LHCN-M2 (cell line): ENCODE measurements at regions not wholly inside any gene's neighbourhood (a gene's known extent, or its start where the extent isn't known, plus 50 kb on each side); places are given as distances from the start of the nearest gene placed in this dataset.
A peak's percentile ranks its signal among the peaks of the same experiment; 100 is the strongest.

Experiments used
- DNase-seq: peaks from one replicate; pipeline ENCODE4 v3.0.0-alpha.2; 2012; ENCODE audit warnings: low read depth

GRCh38 chr2:126792993-126793392, 105.7 kb upstream of the TEX51 start:
- no peak for DNase-seq

GRCh38 chr2:126793885-126794613, 104.6 kb upstream of the TEX51 start:
- DNase-seq: no peak

- DNase-seq: no peak
These were observed 103.0 kb upstream of the TEX51 start for GRCh38 chr2:126795656-126796055.

- DNase-seq: no peak
These were observed 101.6 kb upstream of the TEX51 start for GRCh38 chr2:126796931-126797621.

- no peak for DNase-seq
These were observed 100.9 kb upstream of the TEX51 start for GRCh38 chr2:126797622-126798275.

GRCh38 chr2:126798276-126799140, 100.2 kb upstream of the TEX51 start:
- DNase-seq: no peak

- no peak for DNase-seq
These were observed 99.4 kb upstream of the TEX51 start for GRCh38 chr2:126799301-126799700.

- no peak for DNase-seq
These were observed 97.2 kb upstream of the TEX51 start for GRCh38 chr2:126801473-126801872.

GRCh38 chr2:126802316-126802715, 96.4 kb upstream of the TEX51 start:
- no peak for DNase-seq

- no peak for DNase-seq
These were observed 95.8 kb upstream of the TEX51 start for GRCh38 chr2:126802774-126803433.

GRCh38 chr2:126803434-126803775, 95.3 kb upstream of the TEX51 start:
- no peak for DNase-seq

GRCh38 chr2:126804347-126804746, 94.3 kb upstream of the TEX51 start:
- DNase-seq: no peak

GRCh38 chr2:126808929-126809328, 89.8 kb upstream of the TEX51 start:
- DNase-seq: no peak

- DNase-seq: no peak
These were observed 89.3 kb upstream of the TEX51 start for GRCh38 chr2:126809340-126809739.

- no peak for DNase-seq
These were observed 88.7 kb upstream of the TEX51 start for GRCh38 chr2:126810001-126810400.

- no peak for DNase-seq
These were observed 87.6 kb upstream of the TEX51 start for GRCh38 chr2:126811101-126811500.

- DNase-seq: no peak
These were observed 81.5 kb upstream of the TEX51 start for GRCh38 chr2:126817172-126817571.

GRCh38 chr2:126822115-126822514, 76.6 kb upstream of the TEX51 start:
- DNase-seq: no peak

GRCh38 chr2:126822921-126823320, 75.8 kb upstream of the TEX51 start:
- DNase-seq: no peak

GRCh38 chr2:126823951-126824350, 74.7 kb upstream of the TEX51 start:
- no peak for DNase-seq

- DNase-seq: peak; percentile 3
These were observed 74.0 kb upstream of the TEX51 start for GRCh38 chr2:126824663-126825062.
